HG03175 (cell line): ENCODE measurements at regions not wholly inside any gene's neighbourhood (a gene's known extent, or its start where the extent isn't known, plus 50 kb on each side); places are given as distances from the start of the nearest gene placed in this dataset.
"Not testable (repeated sequence)": the region's sequence is repeated elsewhere in the genome, so short reads cannot be mapped to it uniquely, and the experiment has no call there.

Source experiments
- ATAC-seq: cut with Tn5 transposase; IDR thresholded peaks from one replicate; pipeline ENCODE4 v1.9.1; 2021; ENCODE audit warnings: mild to moderate bottlenecking, moderate library complexity; ENCODE audit not compliant: unreplicated experiment

GRCh38 chr15:88965097-88965496 is 51.9 kb upstream of the MFGE8 start:
- ATAC-seq, result not testable (repeated sequence)

GRCh38 chr15:88970232-88970631 is 57.1 kb upstream of the MFGE8 start:
- ATAC-seq, result no peak

GRCh38 chr15:88974392-88974791 is 61.2 kb upstream of the MFGE8 start:
- no peak for ATAC-seq

GRCh38 chr15:88975891-88976290 is 62.7 kb upstream of the MFGE8 start:
- no peak for ATAC-seq

- ATAC-seq, result no peak
Observed at GRCh38 chr15:88976656-88977055, 63.5 kb upstream of the MFGE8 start.

- ATAC-seq, result no peak
Observed at GRCh38 chr15:88979674-88980073, 66.5 kb upstream of the MFGE8 start.

- ATAC-seq, result no peak
Observed at GRCh38 chr15:88980498-88980897, 67.3 kb upstream of the MFGE8 start.

- no peak for ATAC-seq
Observed at GRCh38 chr15:88981244-88982215, 68.4 kb upstream of the MFGE8 start.

GRCh38 chr15:88982304-88982945 is 69.2 kb upstream of the MFGE8 start:
- peak; percentile 98 for ATAC-seq

GRCh38 chr15:88982946-88983342 is 69.8 kb upstream of the MFGE8 start:
- ATAC-seq, result no peak

- ATAC-seq, result no peak
Observed at GRCh38 chr15:88983861-88984429, 70.8 kb upstream of the MFGE8 start.

- no peak for ATAC-seq
Observed at GRCh38 chr15:88985547-88986393, 72.6 kb upstream of the MFGE8 start.

GRCh38 chr15:88986949-88987590 is 73.9 kb upstream of the MFGE8 start:
- no peak for ATAC-seq

- ATAC-seq, result no peak
Observed at GRCh38 chr15:88987591-88987933, 74.4 kb upstream of the MFGE8 start.

GRCh38 chr15:88987934-88988671 is 74.9 kb upstream of the MFGE8 start:
- no peak for ATAC-seq

GRCh38 chr15:88989578-88989977 is 76.4 kb upstream of the MFGE8 start:
- no peak for ATAC-seq

- no peak for ATAC-seq
Observed at GRCh38 chr15:88990185-88990679, 77.1 kb upstream of the MFGE8 start.

- ATAC-seq, result no peak
Observed at GRCh38 chr15:88992216-88992615, 79.0 kb upstream of the MFGE8 start.

GRCh38 chr15:88992912-88993376 is 79.8 kb upstream of the MFGE8 start:
- ATAC-seq, result no peak

GRCh38 chr15:88993662-88994061 is 80.5 kb upstream of the MFGE8 start:
- ATAC-seq, result no peak
